ENCODE measurements at regions not wholly inside any gene's neighbourhood (a gene's known extent, or its start where the extent isn't known, plus 50 kb on each side); places are given as distances from the start of the nearest gene placed in this dataset.

GRCh38 chr5:110085826-110086225, 396.1 kb downstream of the MAN2A1 start:
- no peaks in the 10 kb centered on the region for H3K36me3 ChIP-seq (ENCODE audit: control insufficient read depth in 5 of 5, insufficient read depth in 5 of 5, low read length in 5 of 5)
- H3K27ac ChIP-seq (ENCODE audit: low read depth, low read length): no peak overlapping the region
- peaks cover 0 to 14% (median 9%) of the 10 kb centered on the region in 5 donors for H3K4me1 ChIP-seq (ENCODE audit: control insufficient read depth in 5 of 5, insufficient read depth in 5 of 5, low read length in 5 of 5)
- no peaks in the 10 kb centered on the region for H3K9me3 ChIP-seq (ENCODE audit: control insufficient read depth in 5 of 5, low read length in 5 of 5)
- no peak overlapping the region for H3K9ac ChIP-seq (ENCODE audit: low read length in 5 of 5)
- H3K27me3 ChIP-seq (ENCODE audit: control insufficient read depth in 5 of 5, insufficient read depth in 4 of 5, low read length in 5 of 5): no peaks in the 10 kb centered on the region
- H3K4me3 ChIP-seq (ENCODE audit: low read depth in 1 of 5, low read length in 5 of 5): no peak overlapping the region

GRCh38 chr5:110086658-110087388, 397.1 kb downstream of the MAN2A1 start:
- H3K4me3 ChIP-seq (ENCODE audit: low read depth in 1 of 5, low read length in 5 of 5): no peak overlapping the region
- no peak overlapping the region for H3K27ac ChIP-seq (ENCODE audit: low read depth, low read length)
- no peaks in the 10 kb centered on the region for H3K36me3 ChIP-seq (ENCODE audit: control insufficient read depth in 5 of 5, insufficient read depth in 5 of 5, low read length in 5 of 5)
- H3K4me1 ChIP-seq (ENCODE audit: control insufficient read depth in 5 of 5, insufficient read depth in 5 of 5, low read length in 5 of 5): peaks cover 0 to 14% (median 9%) of the 10 kb centered on the region in 5 donors
- no peak overlapping the region for H3K9ac ChIP-seq (ENCODE audit: low read length in 5 of 5)
- no peaks in the 10 kb centered on the region for H3K27me3 ChIP-seq (ENCODE audit: control insufficient read depth in 5 of 5, insufficient read depth in 4 of 5, low read length in 5 of 5)
- H3K9me3 ChIP-seq (ENCODE audit: control insufficient read depth in 5 of 5, low read length in 5 of 5): no peaks in the 10 kb centered on the region

- Histone ChIP-seq H3K36me3 (ENCODE audit: control insufficient read depth in 5 of 5, insufficient read depth in 5 of 5, low read length in 5 of 5) (no peaks in the 10 kb centered on the region), H3K4me1 (ENCODE audit: control insufficient read depth in 5 of 5, insufficient read depth in 5 of 5, low read length in 5 of 5) (peaks cover 0 to 14% (median 9%) of the 10 kb centered on the region in 5 donors), H3K9ac (ENCODE audit: low read length in 5 of 5) (no peak overlapping the region), H3K4me3 (ENCODE audit: low read depth in 1 of 5, low read length in 5 of 5) (no peak overlapping the region), H3K9me3 (ENCODE audit: control insufficient read depth in 5 of 5, low read length in 5 of 5) (no peaks in the 10 kb centered on the region), H3K27ac (ENCODE audit: low read depth, low read length) (no peak overlapping the region), H3K27me3 (ENCODE audit: control insufficient read depth in 5 of 5, insufficient read depth in 4 of 5, low read length in 5 of 5) (no peaks in the 10 kb centered on the region)
Measured at GRCh38 chr5:110087829-110088228, 398.1 kb downstream of the MAN2A1 start.

- no peak overlapping the region for H3K4me3 ChIP-seq (ENCODE audit: low read depth in 1 of 5, low read length in 5 of 5)
- H3K27ac ChIP-seq (ENCODE audit: low read depth, low read length): no peak overlapping the region
- no peak overlapping the region for H3K9ac ChIP-seq (ENCODE audit: low read length in 5 of 5)
- no peaks in the 10 kb centered on the region for H3K27me3 ChIP-seq (ENCODE audit: control insufficient read depth in 5 of 5, insufficient read depth in 4 of 5, low read length in 5 of 5)
- H3K36me3 ChIP-seq (ENCODE audit: control insufficient read depth in 5 of 5, insufficient read depth in 5 of 5, low read length in 5 of 5): no peaks in the 10 kb centered on the region
- peaks cover 0 to 14% (median 9%) of the 10 kb centered on the region in 5 donors for H3K4me1 ChIP-seq (ENCODE audit: control insufficient read depth in 5 of 5, insufficient read depth in 5 of 5, low read length in 5 of 5)
- H3K9me3 ChIP-seq (ENCODE audit: control insufficient read depth in 5 of 5, low read length in 5 of 5): no peaks in the 10 kb centered on the region
Measured at GRCh38 chr5:110088676-110089436, 399.1 kb downstream of the MAN2A1 start.

GRCh38 chr5:110092955-110093785, 403.4 kb downstream of the MAN2A1 start:
- Histone ChIP-seq H3K9me3 (ENCODE audit: control insufficient read depth in 5 of 5, low read length in 5 of 5) (no peaks in the 10 kb centered on the region), H3K36me3 (ENCODE audit: control insufficient read depth in 5 of 5, insufficient read depth in 5 of 5, low read length in 5 of 5) (no peaks in the 10 kb centered on the region)

GRCh38 chr5:110094109-110094508, 404.4 kb downstream of the MAN2A1 start:
- no peaks in the 10 kb centered on the region for H3K4me1 ChIP-seq (ENCODE audit: control insufficient read depth in 5 of 5, insufficient read depth in 5 of 5, low read length in 5 of 5)
- no peak overlapping the region for H3K4me3 ChIP-seq (ENCODE audit: low read depth in 1 of 5, low read length in 5 of 5)
- no peaks in the 10 kb centered on the region for H3K27me3 ChIP-seq (ENCODE audit: control insufficient read depth in 5 of 5, insufficient read depth in 4 of 5, low read length in 5 of 5)
- H3K9me3 ChIP-seq (ENCODE audit: control insufficient read depth in 5 of 5, low read length in 5 of 5): no peaks in the 10 kb centered on the region
- no peak overlapping the region for H3K9ac ChIP-seq (ENCODE audit: low read length in 5 of 5)
- no peak overlapping the region for H3K27ac ChIP-seq (ENCODE audit: low read depth, low read length)
- no peaks in the 10 kb centered on the region for H3K36me3 ChIP-seq (ENCODE audit: control insufficient read depth in 5 of 5, insufficient read depth in 5 of 5, low read length in 5 of 5)

More at GRCh38 chr5:110092955-110093785, 403.4 kb downstream of the MAN2A1 start:
- H3K27me3 ChIP-seq (ENCODE audit: control insufficient read depth in 5 of 5, insufficient read depth in 4 of 5, low read length in 5 of 5): no peaks in the 10 kb centered on the region
- H3K4me1 ChIP-seq (ENCODE audit: control insufficient read depth in 5 of 5, insufficient read depth in 5 of 5, low read length in 5 of 5): peaks cover 0 to under 1% (median 0%) of the 10 kb centered on the region in 5 donors
- H3K27ac ChIP-seq (ENCODE audit: low read depth, low read length): no peak overlapping the region
- no peak overlapping the region for H3K4me3 ChIP-seq (ENCODE audit: low read depth in 1 of 5, low read length in 5 of 5)
- H3K9ac ChIP-seq (ENCODE audit: low read length in 5 of 5): no peak overlapping the region

GRCh38 chr5:110094548-110094947, 404.8 kb downstream of the MAN2A1 start:
- Histone ChIP-seq H3K27ac (ENCODE audit: low read depth, low read length) (no peak overlapping the region), H3K9me3 (ENCODE audit: control insufficient read depth in 5 of 5, low read length in 5 of 5) (no peaks in the 10 kb centered on the region), H3K4me1 (ENCODE audit: control insufficient read depth in 5 of 5, insufficient read depth in 5 of 5, low read length in 5 of 5) (no peaks in the 10 kb centered on the region), H3K4me3 (ENCODE audit: low read depth in 1 of 5, low read length in 5 of 5) (no peak overlapping the region), H3K27me3 (ENCODE audit: control insufficient read depth in 5 of 5, insufficient read depth in 4 of 5, low read length in 5 of 5) (no peaks in the 10 kb centered on the region), H3K9ac (ENCODE audit: low read length in 5 of 5) (no peak overlapping the region), H3K36me3 (ENCODE audit: control insufficient read depth in 5 of 5, insufficient read depth in 5 of 5, low read length in 5 of 5) (no peaks in the 10 kb centered on the region)

- no peak overlapping the region for H3K27ac ChIP-seq (ENCODE audit: low read depth, low read length)
- no peak overlapping the region for H3K4me3 ChIP-seq (ENCODE audit: low read depth in 1 of 5, low read length in 5 of 5)
- no peaks in the 10 kb centered on the region for H3K9me3 ChIP-seq (ENCODE audit: control insufficient read depth in 5 of 5, low read length in 5 of 5)
- H3K27me3 ChIP-seq (ENCODE audit: control insufficient read depth in 5 of 5, insufficient read depth in 4 of 5, low read length in 5 of 5): no peaks in the 10 kb centered on the region
- H3K9ac ChIP-seq (ENCODE audit: low read length in 5 of 5): no peak overlapping the region
- H3K4me1 ChIP-seq (ENCODE audit: control insufficient read depth in 5 of 5, insufficient read depth in 5 of 5, low read length in 5 of 5): no peaks in the 10 kb centered on the region
- no peaks in the 10 kb centered on the region for H3K36me3 ChIP-seq (ENCODE audit: control insufficient read depth in 5 of 5, insufficient read depth in 5 of 5, low read length in 5 of 5)
Measured at GRCh38 chr5:110096419-110096818, 406.7 kb downstream of the MAN2A1 start.

GRCh38 chr5:110099572-110099971, 409.8 kb downstream of the MAN2A1 start:
- Histone ChIP-seq H3K9me3 (ENCODE audit: control insufficient read depth in 5 of 5, low read length in 5 of 5) (no peaks in the 10 kb centered on the region), H3K9ac (ENCODE audit: low read length in 5 of 5) (no peak overlapping the region), H3K4me1 (ENCODE audit: control insufficient read depth in 5 of 5, insufficient read depth in 5 of 5, low read length in 5 of 5) (no peaks in the 10 kb centered on the region), H3K27me3 (ENCODE audit: control insufficient read depth in 5 of 5, insufficient read depth in 4 of 5, low read length in 5 of 5) (no peaks in the 10 kb centered on the region), H3K27ac (ENCODE audit: low read depth, low read length) (no peak overlapping the region), H3K36me3 (ENCODE audit: control insufficient read depth in 5 of 5, insufficient read depth in 5 of 5, low read length in 5 of 5) (no peaks in the 10 kb centered on the region), H3K4me3 (ENCODE audit: low read depth in 1 of 5, low read length in 5 of 5) (no peak overlapping the region)
